Activated naive CD8-positive, alpha-beta T cell treated with anti-CD3 and anti-CD28 coated beads, Interleukin-2, amount 10 ng/mL, durations not matched to agents 7 days and 5 days (primary cell): ENCODE measurements at regions not wholly inside any gene's neighbourhood (a gene's known extent, or its start where the extent isn't known, plus 50 kb on each side); places are given as distances from the start of the nearest gene placed in this dataset.

Experiments used
- ATAC-seq: fragments of 150-1000 bp; cut with Tn5 transposase; one replicate; pipeline ENCODE4 v1.10.0; 2021; ENCODE audit warnings: low read depth, moderate library complexity
- POLR2A ChIA-PET: fragments of 350-600 bp; sonication (Branson Sonifier 250); formaldehyde crosslinking; loops from one replicate; lab custom pipeline; 2021; ENCODE audit warnings: antibody characterized with exemption; lab: Charles Lee
- DNase-seq: peaks from one replicate; pipeline ENCODE4 v3.0.0; 2021
- H3K27ac Mint-ChIP-seq: one replicate; pipeline ENCODE4 v1.8.0; 2022; ENCODE audit warnings: mild to moderate bottlenecking, mixed read lengths
- H3K27me3 Mint-ChIP-seq: one replicate; pipeline ENCODE4 v1.8.0; 2022; ENCODE audit warnings: mild to moderate bottlenecking, moderate library complexity, mixed read lengths
- H3K36me3 Mint-ChIP-seq: one replicate; pipeline ENCODE4 v1.8.0; 2021; ENCODE audit warnings: mild to moderate bottlenecking, mixed read lengths
- H3K4me1 Mint-ChIP-seq: one replicate; pipeline ENCODE4 v1.8.0; 2021; ENCODE audit warnings: mixed read lengths
- H3K4me3 Mint-ChIP-seq: one replicate; pipeline ENCODE4 v1.8.0; 2022; ENCODE audit warnings: mild to moderate bottlenecking, moderate library complexity, mixed read lengths
- H3K9me3 Mint-ChIP-seq: one replicate; pipeline ENCODE4 v1.8.0; 2021; ENCODE audit warnings: mixed read lengths

- H3K36me3 Mint-ChIP-seq = no peaks in the 10 kb centered on the region
- H3K4me1 Mint-ChIP-seq = no peaks in the 10 kb centered on the region
- H3K9me3 Mint-ChIP-seq = peaks cover 3% of the 10 kb centered on the region
- H3K27me3 Mint-ChIP-seq = no peaks in the 10 kb centered on the region
- no peak overlapping the region for H3K27ac Mint-ChIP-seq
- H3K4me3 Mint-ChIP-seq = no peak overlapping the region
- ATAC-seq (no peak), DNase-seq (no peak)
- POLR2A ChIA-PET = no interaction called here
These were observed 145.2 kb downstream of the RFC3 start for GRCh38 chr13:33963134-33963533.

- POLR2A ChIA-PET = no interaction called here
- Mint-ChIP-seq H3K4me1 (no peaks in the 10 kb centered on the region), H3K4me3 (no peak overlapping the region), H3K27ac (no peak overlapping the region), H3K27me3 (no peaks in the 10 kb centered on the region), H3K36me3 (no peaks in the 10 kb centered on the region), H3K9me3 (peaks cover 4% of the 10 kb centered on the region)
- no peak for DNase-seq
- ATAC-seq = no peak
These were observed 145.9 kb downstream of the RFC3 start for GRCh38 chr13:33963895-33964294.

GRCh38 chr13:33968520-33969507 is 150.9 kb downstream of the RFC3 start:
- Mint-ChIP-seq H3K27ac (no peak overlapping the region), H3K4me3 (no peak overlapping the region), H3K9me3 (peaks cover 4% of the 10 kb centered on the region), H3K36me3 (no peaks in the 10 kb centered on the region), H3K4me1 (no peaks in the 10 kb centered on the region), H3K27me3 (no peaks in the 10 kb centered on the region)
- DNase-seq (no peak), ATAC-seq (no peak)
- POLR2A ChIA-PET = no interaction called here

- H3K9me3 Mint-ChIP-seq = peaks cover 4% of the 10 kb centered on the region
- DNase-seq (no peak), ATAC-seq (no peak)
- H3K4me1 Mint-ChIP-seq = no peaks in the 10 kb centered on the region
- no peaks in the 10 kb centered on the region for H3K27me3 Mint-ChIP-seq
- POLR2A ChIA-PET = no interaction called here
- H3K27ac Mint-ChIP-seq = no peak overlapping the region
- H3K4me3 Mint-ChIP-seq = no peak overlapping the region
- H3K36me3 Mint-ChIP-seq = no peaks in the 10 kb centered on the region
These were observed 153.0 kb downstream of the RFC3 start for GRCh38 chr13:33970746-33971561.

GRCh38 chr13:33971562-33971819 is 153.5 kb downstream of the RFC3 start:
- no peak for DNase-seq
- H3K36me3 Mint-ChIP-seq = no peaks in the 10 kb centered on the region
- H3K27ac Mint-ChIP-seq = no peak overlapping the region
- H3K4me3 Mint-ChIP-seq = no peak overlapping the region
- ATAC-seq = no peak
- no peaks in the 10 kb centered on the region for H3K27me3 Mint-ChIP-seq
- peaks cover 4% of the 10 kb centered on the region for H3K9me3 Mint-ChIP-seq
- no peaks in the 10 kb centered on the region for H3K4me1 Mint-ChIP-seq
- POLR2A ChIA-PET = no interaction called here

GRCh38 chr13:33973194-33973593 is 155.2 kb downstream of the RFC3 start:
- POLR2A ChIA-PET = no interaction called here
- ATAC-seq = no peak
- DNase-seq = no peak
- Mint-ChIP-seq H3K36me3 (no peaks in the 10 kb centered on the region), H3K4me3 (no peak overlapping the region), H3K27me3 (no peaks in the 10 kb centered on the region), H3K4me1 (no peaks in the 10 kb centered on the region), H3K27ac (no peak overlapping the region), H3K9me3 (peaks cover 4% of the 10 kb centered on the region)

GRCh38 chr13:33976965-33977364 is 159.0 kb downstream of the RFC3 start:
- Mint-ChIP-seq H3K36me3 (no peaks in the 10 kb centered on the region), H3K4me3 (no peak overlapping the region), H3K4me1 (no peaks in the 10 kb centered on the region), H3K9me3 (no peaks in the 10 kb centered on the region), H3K27me3 (no peaks in the 10 kb centered on the region), H3K27ac (no peak overlapping the region)
- DNase-seq = no peak
- POLR2A ChIA-PET = no interaction called here
- ATAC-seq = no peak

GRCh38 chr13:33978653-33979052 is 160.7 kb downstream of the RFC3 start:
- Mint-ChIP-seq H3K4me3 (no peak overlapping the region), H3K36me3 (no peaks in the 10 kb centered on the region), H3K4me1 (no peaks in the 10 kb centered on the region), H3K9me3 (no peaks in the 10 kb centered on the region), H3K27ac (no peak overlapping the region), H3K27me3 (no peaks in the 10 kb centered on the region)
- POLR2A ChIA-PET = no interaction called here
- DNase-seq (no peak), ATAC-seq (no peak)

GRCh38 chr13:33992881-33993336 is 175.0 kb downstream of the RFC3 start:
- H3K36me3 Mint-ChIP-seq = no peaks in the 10 kb centered on the region
- H3K4me3 Mint-ChIP-seq = no peak overlapping the region
- H3K27ac Mint-ChIP-seq = no peak overlapping the region
- DNase-seq (no peak), ATAC-seq (no peak)
- H3K4me1 Mint-ChIP-seq = no peaks in the 10 kb centered on the region
- peaks cover 2% of the 10 kb centered on the region for H3K9me3 Mint-ChIP-seq
- POLR2A ChIA-PET = no interaction called here
- H3K27me3 Mint-ChIP-seq = no peaks in the 10 kb centered on the region

GRCh38 chr13:33994198-33994597 is 176.2 kb downstream of the RFC3 start:
- H3K27me3 Mint-ChIP-seq = no peaks in the 10 kb centered on the region
- POLR2A ChIA-PET = no interaction called here
- no peak overlapping the region for H3K27ac Mint-ChIP-seq
- ATAC-seq (no peak), DNase-seq (no peak)
- H3K36me3 Mint-ChIP-seq = no peaks in the 10 kb centered on the region
- H3K9me3 Mint-ChIP-seq = peaks cover 2% of the 10 kb centered on the region
- no peaks in the 10 kb centered on the region for H3K4me1 Mint-ChIP-seq
- no peak overlapping the region for H3K4me3 Mint-ChIP-seq

- POLR2A ChIA-PET = no interaction called here
- no peaks in the 10 kb centered on the region for H3K4me1 Mint-ChIP-seq
- no peak overlapping the region for H3K4me3 Mint-ChIP-seq
- H3K36me3 Mint-ChIP-seq = no peaks in the 10 kb centered on the region
- DNase-seq = no peak
- no peak overlapping the region for H3K27ac Mint-ChIP-seq
- peaks cover 2% of the 10 kb centered on the region for H3K9me3 Mint-ChIP-seq
- no peaks in the 10 kb centered on the region for H3K27me3 Mint-ChIP-seq
- ATAC-seq = no peak
These were observed 177.0 kb downstream of the RFC3 start for GRCh38 chr13:33994826-33995502.

GRCh38 chr13:33996636-33997035 is 178.7 kb downstream of the RFC3 start:
- Mint-ChIP-seq H3K9me3 (peaks cover 2% of the 10 kb centered on the region), H3K36me3 (no peaks in the 10 kb centered on the region), H3K4me1 (no peaks in the 10 kb centered on the region), H3K4me3 (no peak overlapping the region), H3K27ac (no peak overlapping the region), H3K27me3 (no peaks in the 10 kb centered on the region)
- DNase-seq (no peak), ATAC-seq (no peak)
- POLR2A ChIA-PET = no interaction called here

- ATAC-seq = no peak
- no peaks in the 10 kb centered on the region for H3K27me3 Mint-ChIP-seq
- no peak overlapping the region for H3K4me3 Mint-ChIP-seq
- H3K4me1 Mint-ChIP-seq = no peaks in the 10 kb centered on the region
- H3K36me3 Mint-ChIP-seq = no peaks in the 10 kb centered on the region
- no peak overlapping the region for H3K27ac Mint-ChIP-seq
- no peak for DNase-seq
- POLR2A ChIA-PET = no interaction called here
- H3K9me3 Mint-ChIP-seq = peaks cover 2% of the 10 kb centered on the region
These were observed 179.6 kb downstream of the RFC3 start for GRCh38 chr13:33997574-33997973.
